ENCODE measurements at regions not wholly inside any gene's neighbourhood (a gene's known extent, or its start where the extent isn't known, plus 50 kb on each side); places are given as distances from the start of the nearest gene placed in this dataset.

- DNase-seq (ENCODE audit: low read depth): no peak
- TF ChIP-seq CTCF (IDR thresholded peaks at IDR 0.05; ENCODE audit: control insufficient read depth, insufficient read depth, low read depth, low read length, missing control alignments): no peak
- H3K4me3 ChIP-seq (ENCODE audit: control insufficient read depth, low read depth, low read length): no peak overlapping the region
Observed at GRCh38 chr17:79226037-79226436, 151.4 kb downstream of the ENGASE start.

- DNase-seq (ENCODE audit: low read depth): no peak
- H3K4me3 ChIP-seq (ENCODE audit: control insufficient read depth, low read depth, low read length): no peak overlapping the region
- TF ChIP-seq CTCF (IDR thresholded peaks at IDR 0.05; ENCODE audit: control insufficient read depth, insufficient read depth, low read depth, low read length, missing control alignments): no peak
Observed at GRCh38 chr17:79224903-79225302, 150.3 kb downstream of the ENGASE start.

- no peak for DNase-seq (ENCODE audit: low read depth)
Observed at GRCh38 chr17:79224476-79224875, 149.9 kb downstream of the ENGASE start.

GRCh38 chr17:79223953-79224352, 149.3 kb downstream of the ENGASE start:
- no peak for DNase-seq (ENCODE audit: low read depth)
- H3K4me3 ChIP-seq (ENCODE audit: control insufficient read depth, low read depth, low read length): no peak overlapping the region
- no peak for TF ChIP-seq CTCF (IDR thresholded peaks at IDR 0.05; ENCODE audit: control insufficient read depth, insufficient read depth, low read depth, low read length, missing control alignments)

More at GRCh38 chr17:79224476-79224875, 149.9 kb downstream of the ENGASE start:
- no peak overlapping the region for H3K4me3 ChIP-seq (ENCODE audit: control insufficient read depth, low read depth, low read length)
- no peak for TF ChIP-seq CTCF (IDR thresholded peaks at IDR 0.05; ENCODE audit: control insufficient read depth, insufficient read depth, low read depth, low read length, missing control alignments)

GRCh38 chr17:79223471-79223870, 148.8 kb downstream of the ENGASE start:
- no peak for TF ChIP-seq CTCF (IDR thresholded peaks at IDR 0.05; ENCODE audit: control insufficient read depth, insufficient read depth, low read depth, low read length, missing control alignments)
- no peak for DNase-seq (ENCODE audit: low read depth)
- H3K4me3 ChIP-seq (ENCODE audit: control insufficient read depth, low read depth, low read length): no peak overlapping the region

GRCh38 chr17:79221597-79221996, 147.0 kb downstream of the ENGASE start:
- no peak for TF ChIP-seq CTCF (IDR thresholded peaks at IDR 0.05; ENCODE audit: control insufficient read depth, insufficient read depth, low read depth, low read length, missing control alignments)
- DNase-seq (ENCODE audit: low read depth): no peak
- H3K4me3 ChIP-seq (ENCODE audit: control insufficient read depth, low read depth, low read length): no peak overlapping the region

- TF ChIP-seq CTCF (IDR thresholded peaks at IDR 0.05; ENCODE audit: control insufficient read depth, insufficient read depth, low read depth, low read length, missing control alignments): no peak
- DNase-seq (ENCODE audit: low read depth): no peak
- no peak overlapping the region for H3K4me3 ChIP-seq (ENCODE audit: control insufficient read depth, low read depth, low read length)
Observed at GRCh38 chr17:79220713-79221291, 146.2 kb downstream of the ENGASE start.

Measured in AG09309 (cell line).